Stimulated activated CD4-positive, alpha-beta T cell treated with anti-CD3 and anti-CD28 coated beads, Interleukin-12 subunit alpha, Interleukin-12 subunit beta, amount 100 ng/mL, for 4 hours (primary cell): ENCODE measurements at regions not wholly inside any gene's neighbourhood (a gene's known extent, or its start where the extent isn't known, plus 50 kb on each side); places are given as distances from the start of the nearest gene placed in this dataset.
"Not testable (repeated sequence)": the region's sequence is repeated elsewhere in the genome, so short reads cannot be mapped to it uniquely, and the experiment has no call there.

Experiments used
- DNase-seq: peaks from one replicate; pipeline ENCODE4 v3.0.0-alpha.2; 2020

DNA sequence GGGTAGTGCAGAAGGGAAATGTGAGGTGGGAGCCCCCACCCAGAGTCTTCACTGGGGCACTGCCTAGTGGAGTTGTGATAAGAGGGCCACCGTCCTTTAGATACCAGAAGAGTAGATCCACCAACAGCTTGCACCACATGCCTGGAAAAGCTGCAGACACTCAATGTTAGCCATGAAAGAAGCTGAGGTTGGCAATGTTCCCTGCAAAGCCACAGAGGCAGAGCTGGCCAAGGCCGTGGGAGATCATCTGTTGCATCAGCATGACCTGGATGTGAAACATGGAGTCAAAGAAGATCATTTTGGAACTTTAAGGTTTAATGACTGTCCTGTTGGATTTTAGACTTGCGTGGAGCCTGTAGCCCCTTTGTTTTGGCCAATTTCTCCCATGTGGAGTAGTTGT, 468.4 kb upstream of the FOXG1 start:
- no peak for DNase-seq

DNA sequence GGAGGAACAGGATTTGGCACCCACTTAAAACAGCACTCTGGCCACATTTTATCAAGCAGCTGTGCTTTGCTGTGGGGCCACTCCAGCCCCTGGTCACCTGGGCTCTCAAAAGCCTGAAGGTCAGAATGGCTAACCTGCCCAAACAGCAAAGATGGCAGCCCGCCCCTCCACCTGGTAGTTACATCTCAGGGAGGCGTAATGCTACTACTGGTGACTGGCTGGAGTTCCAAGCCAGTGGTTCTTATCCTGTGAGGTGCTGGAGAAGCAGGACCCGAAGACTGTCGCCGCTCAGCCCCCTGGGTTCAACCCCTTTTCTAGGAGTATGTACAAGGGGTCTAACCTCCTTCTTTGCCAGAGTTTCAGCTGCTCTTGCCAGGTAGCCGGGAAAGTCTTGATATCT, 467.4 kb upstream of the FOXG1 start:
- no peak for DNase-seq

DNA sequence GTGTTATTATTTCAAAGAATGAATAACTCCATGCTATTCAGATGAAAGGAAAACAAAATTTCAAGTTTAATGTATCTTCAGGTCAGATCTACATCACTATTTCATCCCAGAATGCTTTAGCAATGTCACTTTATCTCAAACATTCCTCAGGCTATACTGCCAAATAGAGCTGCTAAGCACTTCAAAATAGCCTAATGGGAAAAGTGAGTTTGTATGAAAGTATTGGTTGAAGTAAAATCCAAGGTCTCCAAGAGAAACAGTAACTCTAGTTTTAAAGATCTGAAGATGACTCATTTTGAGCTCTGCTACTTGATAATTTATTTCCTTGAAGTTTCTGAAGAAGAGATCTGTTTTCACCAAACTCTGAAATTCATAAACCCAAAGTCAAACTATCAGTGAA, 466.2 kb upstream of the FOXG1 start:
- no peak for DNase-seq

DNA sequence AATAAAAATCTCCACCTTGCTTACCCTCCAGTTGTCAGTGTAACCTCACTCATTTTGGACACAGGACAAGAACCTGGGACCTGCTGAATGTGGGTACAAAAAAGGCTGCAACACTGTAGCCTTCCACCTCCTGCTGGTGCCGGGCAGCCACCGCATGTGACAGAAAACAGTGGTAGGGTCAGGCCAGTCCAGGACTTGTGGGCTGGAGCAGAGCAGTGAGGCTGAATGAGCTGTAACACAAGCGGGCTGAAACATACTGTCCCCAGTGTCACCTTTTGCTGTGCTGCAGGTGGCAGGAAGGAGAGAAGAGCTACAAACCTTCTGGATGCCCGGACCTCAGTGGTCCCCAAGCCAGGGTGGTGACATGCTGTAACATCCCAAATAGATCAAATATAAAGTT, 465.4 kb upstream of the FOXG1 start:
- DNase-seq: no peak

DNA sequence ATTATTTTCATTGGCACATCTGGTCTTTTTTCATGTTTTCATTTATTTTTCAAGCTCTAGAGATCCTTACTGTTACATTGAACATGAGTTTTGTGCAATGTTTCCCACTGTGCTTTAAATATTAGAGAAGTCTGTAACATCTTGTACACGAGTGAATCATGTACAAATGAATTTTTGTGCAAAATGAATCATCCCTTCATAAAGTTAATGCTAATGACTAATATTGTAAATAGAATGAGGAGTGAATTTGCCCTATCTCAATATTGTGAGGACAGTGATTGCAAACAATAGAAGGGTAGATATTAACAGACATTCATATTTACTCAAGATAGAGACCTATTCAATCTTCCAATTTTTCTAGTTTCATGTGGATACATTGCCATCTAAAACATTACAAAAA, 463.3 kb upstream of the FOXG1 start:
- no peak for DNase-seq

DNA sequence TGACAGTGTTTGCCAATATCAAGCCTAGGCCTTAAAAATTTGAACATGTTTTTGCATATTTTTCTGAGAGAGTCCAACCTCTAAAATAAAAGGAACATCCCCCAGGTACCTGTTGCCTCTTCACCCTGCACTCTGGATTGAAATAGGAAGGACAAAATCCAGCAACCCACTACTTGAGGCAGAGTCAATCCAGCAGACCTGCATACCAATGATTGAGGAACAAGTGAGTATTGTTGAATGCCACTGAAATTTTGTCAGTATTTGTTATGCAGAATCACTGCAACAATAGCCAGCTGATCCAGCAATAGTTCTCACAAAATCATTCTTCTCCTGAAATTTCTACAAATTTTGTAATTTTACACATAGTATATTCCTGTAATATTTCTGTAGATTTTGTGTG, 460.6 kb upstream of the FOXG1 start:
- no peak for DNase-seq

DNA sequence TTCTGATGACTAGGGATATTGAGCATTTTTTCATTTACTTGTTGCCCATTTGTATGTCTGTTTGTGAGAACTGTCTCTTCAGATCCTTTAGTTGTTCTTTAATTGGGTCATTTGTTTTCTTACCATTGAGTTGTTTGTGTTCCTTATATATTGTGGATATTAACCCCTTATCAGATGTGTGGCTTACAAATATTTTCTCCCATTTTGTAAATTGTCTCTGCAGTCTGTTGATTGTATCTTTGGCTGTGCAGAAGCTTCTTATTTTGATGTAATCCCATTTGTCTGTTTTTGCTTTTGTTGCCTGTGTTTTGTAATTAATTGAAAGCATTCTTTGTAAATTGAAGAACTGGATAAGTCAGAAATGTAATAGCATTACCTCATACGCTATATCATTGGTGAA, 459.1 kb upstream of the FOXG1 start:
- no peak for DNase-seq

DNA sequence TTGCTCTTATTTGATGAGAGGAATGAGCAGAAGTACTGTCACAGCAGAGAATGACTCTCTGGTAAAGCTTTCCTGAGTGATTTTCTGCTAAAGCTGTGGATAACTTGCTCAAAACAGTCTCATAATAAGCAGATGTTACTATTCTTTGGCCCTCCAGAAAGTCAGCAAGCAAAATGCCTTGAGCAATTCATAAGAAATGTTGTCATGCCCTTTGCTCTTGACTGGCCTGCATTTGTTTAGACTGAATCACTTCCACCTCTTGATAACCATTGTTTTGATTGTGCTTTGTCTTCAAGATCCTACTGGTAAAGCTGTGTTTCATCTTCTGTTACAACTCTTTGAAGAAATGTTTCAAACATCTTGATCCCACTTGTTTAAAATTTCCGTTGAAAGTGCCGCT, 457.9 kb upstream of the FOXG1 start:
- DNase-seq: no peak

DNA sequence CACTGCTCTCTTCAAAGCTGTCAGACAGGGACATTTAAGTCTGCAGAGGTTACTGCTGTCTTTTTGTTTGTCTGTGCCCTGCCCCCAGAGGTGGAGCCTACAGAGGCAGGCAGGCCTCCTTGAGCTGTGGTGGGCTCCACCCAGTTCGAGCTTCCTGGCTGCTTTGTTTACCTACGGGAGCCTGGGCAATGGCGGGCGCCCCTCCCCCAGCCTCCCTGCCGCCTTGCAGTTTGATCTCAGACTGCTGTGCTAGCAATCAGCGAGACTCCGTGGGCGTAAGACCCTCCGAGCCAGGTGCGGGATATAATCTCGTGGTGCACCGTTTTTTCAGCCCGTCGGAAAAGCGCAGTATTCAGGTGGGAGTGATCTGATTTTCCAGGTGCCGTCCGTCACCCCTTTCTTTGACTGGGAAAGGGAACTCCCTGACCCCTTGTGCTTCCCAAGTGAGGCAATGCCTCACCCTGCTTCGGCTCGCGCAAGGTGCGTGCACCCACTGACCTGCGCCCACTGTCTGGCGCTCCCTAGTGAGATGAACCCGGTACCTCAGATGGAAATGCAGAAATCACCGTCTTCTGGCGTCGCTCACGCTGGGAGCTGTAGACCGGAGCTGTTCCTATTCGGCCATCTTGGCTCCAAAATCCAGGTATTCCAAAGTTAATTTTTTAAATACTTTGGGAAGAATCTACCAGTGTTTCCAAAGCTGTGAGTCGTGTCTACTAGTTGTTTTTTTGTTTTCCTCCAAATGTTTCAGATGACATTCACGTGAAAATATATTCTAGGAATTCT, 448.5 kb upstream of the FOXG1 start:
- not testable (repeated sequence) for DNase-seq

DNA sequence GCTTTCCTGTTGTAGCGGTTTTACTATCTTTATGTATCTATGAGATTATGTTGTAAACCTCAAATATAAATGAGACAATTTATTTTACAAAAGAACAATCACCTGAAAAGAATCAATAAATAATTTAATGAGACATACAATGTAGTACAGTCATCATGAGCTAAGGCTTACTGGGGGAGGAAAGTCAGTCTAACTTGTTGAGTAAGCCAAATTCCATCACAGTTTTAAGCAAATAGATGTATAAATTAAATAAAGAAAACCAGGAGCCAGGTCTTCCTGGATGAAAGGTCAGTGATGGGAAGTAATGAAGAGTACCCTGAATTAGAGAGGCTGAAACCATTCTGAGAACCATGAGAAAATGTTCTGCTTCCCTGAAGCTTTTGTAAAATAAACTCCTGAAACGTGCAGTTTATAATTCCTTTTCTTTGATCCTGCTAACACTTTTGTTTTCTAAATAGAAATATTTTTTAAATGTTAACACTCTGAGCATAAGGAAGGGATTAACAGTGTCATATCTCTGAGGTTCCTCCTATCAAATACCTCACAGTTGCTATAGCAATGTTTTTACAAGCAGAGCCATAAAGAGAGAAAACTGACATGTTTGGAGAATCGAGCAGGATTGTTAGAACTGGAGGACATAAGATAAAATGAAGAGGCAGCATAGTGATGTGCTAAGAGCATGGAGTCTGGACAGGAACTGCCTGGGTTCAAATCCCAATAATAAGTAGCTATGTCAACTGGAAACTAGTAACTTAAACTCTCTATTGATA, 444.9 kb upstream of the FOXG1 start:
- no peak for DNase-seq

DNA sequence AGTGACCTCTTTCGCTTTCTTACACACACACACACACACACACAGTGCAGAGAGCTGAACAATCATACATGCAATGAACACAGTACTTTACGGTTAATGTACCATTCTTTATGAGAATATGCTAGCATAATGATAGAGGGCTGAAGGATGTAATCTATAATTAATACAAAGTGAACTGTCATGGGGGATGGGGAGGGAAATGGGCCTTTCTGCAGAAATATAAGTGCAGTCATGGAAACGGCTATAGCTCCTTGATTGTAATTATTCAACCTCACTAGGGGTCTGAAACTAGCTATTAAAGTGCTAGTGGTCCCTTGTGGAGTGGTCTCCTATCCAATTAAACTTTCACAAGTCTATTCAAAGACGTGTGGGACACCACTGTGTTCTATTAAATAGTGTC, 443.2 kb upstream of the FOXG1 start:
- DNase-seq: no peak

DNA sequence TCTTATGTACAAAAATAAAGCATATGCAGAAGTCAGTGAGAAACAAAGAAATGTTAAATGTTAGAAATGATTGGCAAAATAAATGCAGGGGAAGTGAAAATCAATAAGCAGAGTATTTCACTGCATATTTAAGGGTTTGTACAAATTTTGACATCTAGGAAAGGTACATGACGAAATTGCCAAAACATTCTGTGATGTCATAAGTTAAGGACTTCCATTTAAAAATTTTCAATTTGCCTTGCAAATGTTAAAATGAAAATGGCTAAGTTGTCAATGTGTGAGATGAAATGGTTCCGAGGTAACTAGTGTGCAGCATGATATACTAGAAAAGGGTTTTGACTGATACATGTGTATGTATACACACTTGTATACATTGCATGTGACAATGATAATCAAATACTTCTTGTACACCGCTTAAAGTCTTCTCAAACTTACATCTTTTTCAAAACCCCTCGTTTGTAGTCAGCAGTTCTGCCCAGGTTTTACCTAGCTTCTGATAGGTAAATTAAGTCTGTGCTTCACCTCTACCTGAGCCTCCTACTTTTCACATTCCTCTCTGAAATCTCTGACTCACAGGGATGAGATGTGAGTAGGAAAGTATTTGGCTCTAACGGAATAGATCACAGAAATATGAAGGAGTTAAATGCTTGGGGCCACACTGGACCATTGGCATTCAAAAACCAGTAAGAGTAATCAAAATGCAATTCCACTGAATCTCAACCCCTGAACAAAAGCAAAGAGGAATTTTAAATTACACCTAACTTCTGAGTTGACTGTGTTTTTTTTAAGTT, 442.4 kb upstream of the FOXG1 start:
- no peak for DNase-seq

DNA sequence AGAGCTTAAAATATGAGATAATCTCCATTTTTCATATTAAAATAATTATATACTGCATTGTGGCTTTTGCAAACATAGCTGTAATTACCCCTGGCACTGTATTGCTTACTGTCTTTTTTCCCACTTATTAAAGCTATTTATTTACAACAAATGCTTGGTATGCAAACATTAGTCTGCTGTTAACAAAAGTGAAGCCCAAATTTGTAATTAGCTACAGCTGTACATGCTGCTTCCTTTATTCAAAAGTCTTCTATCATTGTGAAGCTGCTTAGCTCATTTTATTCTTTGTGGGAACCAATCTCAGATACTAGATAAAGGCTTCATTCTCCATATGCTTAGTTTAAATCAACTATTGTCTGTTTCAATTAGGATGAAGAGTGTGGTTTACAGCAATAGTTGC, 425.8 kb upstream of the FOXG1 start:
- DNase-seq: no peak

DNA sequence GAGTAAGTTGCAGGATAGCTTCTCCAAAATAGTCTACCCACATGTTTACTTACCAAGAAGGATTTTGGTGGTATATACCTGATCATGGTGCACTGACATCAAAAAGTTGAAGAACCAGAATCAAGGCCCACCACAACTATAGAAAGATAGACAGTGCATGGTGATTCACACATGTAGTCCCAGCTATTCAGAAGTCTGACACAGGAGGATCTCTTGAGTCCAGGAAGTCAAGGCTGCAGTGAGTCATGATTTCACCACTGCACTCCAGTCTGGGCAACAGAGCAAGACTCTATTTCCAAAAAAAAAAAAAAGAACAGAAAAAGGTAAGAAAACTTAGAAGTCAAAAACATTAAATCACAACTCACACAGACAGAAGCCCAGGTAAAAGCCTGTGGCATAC, 422.2 kb upstream of the FOXG1 start:
- no peak for DNase-seq

DNA sequence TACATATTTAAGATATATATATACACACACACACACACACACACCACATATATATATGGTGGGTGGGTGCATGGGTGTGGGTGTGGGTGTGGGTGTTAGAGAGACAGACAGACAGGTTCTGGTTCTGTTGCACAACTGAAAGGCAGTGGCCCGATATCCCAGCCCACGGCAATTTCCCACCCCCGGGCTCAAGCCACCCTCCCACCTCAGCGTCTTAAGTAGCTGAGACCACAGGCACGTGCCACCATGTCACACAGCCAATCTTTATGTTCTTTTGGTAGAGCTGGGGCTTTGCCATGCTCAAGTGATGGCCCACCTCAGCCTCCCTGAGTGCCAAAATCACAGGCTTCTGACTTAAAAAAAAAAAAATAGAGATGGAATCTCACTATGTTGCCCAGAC, 417.8 kb upstream of the FOXG1 start:
- DNase-seq: no peak

DNA sequence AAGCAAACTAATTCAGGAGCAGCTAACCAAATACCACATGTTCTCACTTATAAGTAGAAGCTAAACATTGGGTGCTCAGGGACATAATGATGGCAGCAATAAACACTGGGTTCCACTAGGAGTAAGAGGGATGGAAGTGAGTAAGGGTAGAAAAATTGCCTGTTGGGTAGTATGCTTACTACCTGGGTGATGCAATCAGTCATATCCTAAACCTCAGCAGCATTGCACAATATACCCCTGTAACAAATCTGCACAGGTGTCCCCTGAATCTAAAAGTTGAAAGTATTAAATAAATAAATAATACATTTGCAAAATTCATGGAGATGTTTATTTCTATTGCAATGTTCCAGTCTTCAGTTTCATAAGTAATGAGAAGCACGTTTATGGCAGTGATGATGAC, 409.8 kb upstream of the FOXG1 start:
- DNase-seq: no peak

DNA sequence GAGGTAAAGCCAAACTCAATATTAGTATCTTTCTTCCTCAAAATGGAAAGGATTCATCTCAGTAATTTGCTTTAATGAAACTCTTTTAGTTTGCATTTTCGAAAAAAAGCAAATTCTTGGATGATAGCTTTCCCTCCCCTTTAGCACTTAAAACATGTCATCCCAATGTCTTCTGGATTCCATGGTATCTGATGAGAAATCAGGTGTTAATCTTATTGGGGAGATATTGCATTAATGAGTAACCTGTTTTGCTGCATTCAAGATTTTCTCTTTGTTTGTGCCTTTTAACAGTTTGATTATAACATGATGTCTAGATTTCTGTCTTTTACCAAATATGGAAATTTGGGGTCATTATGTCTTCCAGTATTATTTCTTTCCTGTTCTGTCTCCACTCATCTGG, 405.1 kb upstream of the FOXG1 start:
- no peak for DNase-seq

DNA sequence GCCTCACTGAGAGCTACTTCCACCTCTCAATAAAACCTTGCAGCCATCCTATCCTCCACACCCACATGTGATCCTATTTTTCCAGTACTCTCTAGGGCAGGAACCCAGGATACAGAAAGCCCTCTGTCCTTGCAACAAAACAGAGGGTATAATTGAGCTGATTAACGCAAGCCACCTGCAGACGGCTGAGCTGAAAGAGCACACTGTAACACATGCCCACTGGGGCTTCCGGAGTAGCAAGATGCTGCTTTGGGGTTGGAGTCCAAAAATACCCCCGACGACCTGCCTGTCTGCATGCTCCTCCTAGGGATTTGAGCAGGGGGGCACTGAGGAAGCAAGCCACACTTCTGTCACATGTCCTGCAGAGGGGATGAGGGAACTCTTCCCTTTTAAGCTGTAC, 401.1 kb upstream of the FOXG1 start:
- DNase-seq: no peak

DNA sequence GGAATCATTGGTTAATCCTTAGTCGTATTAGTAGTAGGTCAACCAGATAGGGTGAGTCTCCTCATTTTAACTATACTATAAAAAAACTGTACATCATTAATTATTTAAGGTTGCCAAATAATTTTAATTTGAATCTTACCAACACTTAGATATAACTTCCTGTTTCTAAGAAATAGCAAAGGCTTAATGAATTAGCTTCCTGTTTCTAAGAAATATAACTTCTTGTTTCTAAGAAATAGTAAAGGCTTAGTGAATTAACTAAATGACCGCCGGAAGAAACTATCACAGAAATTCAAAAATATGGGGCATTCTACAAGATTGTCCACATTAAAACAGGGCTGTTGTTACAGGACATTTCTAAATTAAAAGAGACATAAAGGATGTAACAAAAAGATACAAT, 392.9 kb upstream of the FOXG1 start:
- DNase-seq: no peak

DNA sequence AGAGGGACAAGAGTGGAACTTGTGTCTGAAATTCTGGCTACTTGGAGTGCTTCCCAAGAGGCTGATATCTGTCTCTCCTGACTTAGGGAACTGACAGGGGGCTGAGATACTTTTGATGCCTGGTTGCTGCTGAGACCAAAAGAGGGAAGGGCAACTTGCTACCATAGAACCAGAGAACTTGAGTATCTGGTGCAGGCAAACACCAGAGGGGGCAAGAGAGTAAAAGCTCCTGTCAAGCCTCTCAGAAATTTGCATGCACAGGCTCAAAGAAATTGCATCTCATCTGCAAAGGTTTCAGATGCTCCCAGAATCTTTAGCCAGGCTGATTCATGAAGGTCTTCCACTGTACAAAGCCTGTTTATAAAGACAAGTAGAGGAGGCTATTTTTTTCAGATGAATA, 391.3 kb upstream of the FOXG1 start:
- DNase-seq: no peak

DNA sequence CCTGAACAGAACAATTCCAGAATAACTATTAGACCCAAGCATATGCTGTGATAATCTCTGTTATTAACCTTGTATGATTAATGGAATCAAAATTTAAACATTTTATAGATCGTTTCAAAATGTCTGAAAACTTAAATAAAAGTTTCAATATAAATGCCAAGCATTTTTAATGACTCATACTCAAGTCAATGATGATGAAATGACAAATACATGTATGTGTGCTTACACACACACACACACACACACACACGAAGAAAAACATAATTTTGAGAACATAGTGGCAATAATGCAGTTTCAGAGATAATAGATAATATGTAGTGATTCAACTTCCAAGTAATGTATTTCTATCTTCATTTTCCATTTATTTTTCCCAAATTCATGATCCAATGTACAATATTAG, 384.9 kb upstream of the FOXG1 start:
- DNase-seq: no peak

DNA sequence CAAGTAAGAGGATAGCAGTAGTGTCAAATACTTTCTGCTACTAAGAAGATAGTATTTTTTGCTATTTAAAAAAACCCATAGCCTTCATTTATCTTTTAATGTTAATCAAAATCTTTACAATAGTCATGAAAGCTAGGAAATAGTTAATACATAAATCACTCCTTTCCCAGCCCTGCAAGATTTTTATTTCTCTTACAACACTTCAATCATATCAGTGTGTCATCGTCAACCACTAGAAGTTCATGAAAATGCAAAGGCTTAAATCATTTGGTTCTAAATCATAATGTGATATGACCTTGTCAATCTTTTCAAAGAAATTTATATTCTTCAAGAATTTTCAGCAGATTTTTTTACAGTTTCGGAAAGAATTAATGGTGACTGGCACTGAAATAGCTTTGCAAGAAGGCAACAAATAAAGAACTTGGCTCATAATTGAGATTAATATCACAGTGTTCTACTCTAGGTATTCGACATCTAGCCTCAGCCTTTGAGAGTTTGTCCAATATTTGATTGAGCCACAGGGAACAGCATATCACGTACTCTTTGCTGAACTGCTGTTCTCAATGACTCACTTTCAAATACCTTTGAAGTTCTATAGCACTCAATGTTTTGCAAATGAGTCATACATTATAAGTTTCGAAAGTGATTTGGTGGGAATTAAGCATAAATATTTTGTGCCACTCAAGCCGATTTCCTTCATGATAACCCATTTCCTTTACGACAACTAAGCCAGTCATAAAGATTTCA, 384.0 kb upstream of the FOXG1 start:
- no peak for DNase-seq

DNA sequence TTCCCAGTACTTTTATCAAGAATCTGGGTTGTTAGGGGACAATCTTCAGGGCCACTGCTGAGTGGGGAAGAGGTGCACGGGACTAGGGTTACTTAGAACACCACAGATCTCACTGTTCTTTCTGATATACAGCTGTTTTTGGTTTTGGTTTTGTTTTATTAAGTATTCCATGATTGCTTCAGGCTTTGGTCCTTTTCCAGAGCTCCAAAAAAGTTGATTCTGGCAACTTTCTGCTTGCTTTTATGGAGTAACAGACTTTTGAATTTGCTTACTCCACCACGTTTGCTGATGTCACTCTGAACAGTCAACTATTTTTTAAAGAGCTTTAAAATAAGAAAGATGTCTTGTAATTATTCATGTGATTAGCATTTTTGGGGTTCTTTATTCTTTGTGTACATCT, 368.1 kb upstream of the FOXG1 start:
- no peak for DNase-seq
